Colonic mucosa (tissue), 4 donors: ENCODE measurements at regions not wholly inside any gene's neighbourhood (a gene's known extent, or its start where the extent isn't known, plus 50 kb on each side); places are given as distances from the start of the nearest gene placed in this dataset.

Experiments used
- DNase-seq: peaks from one replicate; pipeline ENCODE4 v3.0.0-alpha.2; 2020
- H3K27ac ChIP-seq: fragments of 200-600 bp; one replicate; pipeline ENCODE4 v1.8.0; 2021
- H3K27me3 ChIP-seq: fragments of 200-600 bp; one replicate; pipeline ENCODE4 v1.8.0; 2021
- H3K36me3 ChIP-seq: fragments of 200-600 bp; one replicate; pipeline ENCODE4 v1.8.0; 2021
- H3K4me1 ChIP-seq: fragments of 200-600 bp; one replicate; pipeline ENCODE4 v1.8.0; 2021; ENCODE audit warnings: mild to moderate bottlenecking
- H3K4me3 ChIP-seq: fragments of 200-600 bp; one replicate; pipeline ENCODE4 v1.8.0; 2021
- H3K9ac ChIP-seq, 2 donors: one replicate each; pipeline ENCODE4 v1.7.0; 2013; ENCODE audit warnings: control low read depth in 2 of 2, low read depth in 2 of 2, low read length in 2 of 2
- H3K9me3 ChIP-seq: fragments of 200-600 bp; one replicate; pipeline ENCODE4 v1.8.0; 2021
- intact Hi-C: fragments of 100-400 bp; cut with DNase I; formaldehyde crosslinking; loops from one replicate; pipeline ENCODE4 v1.14.1; 2022
- TF ChIP-seq, protein P1 (sequence below): fragments of 200-600 bp; IDR thresholded peaks from one replicate; pipeline ENCODE4 v1.8.0; 2022; ENCODE audit warnings: antibody characterized with exemption, mild to moderate bottlenecking
- donor health status: healthy.
- donor health status: DM: no; HTN: no; CAD: no.
- donor health status: DM: no; HTN: no; CAD: no.

DNA sequence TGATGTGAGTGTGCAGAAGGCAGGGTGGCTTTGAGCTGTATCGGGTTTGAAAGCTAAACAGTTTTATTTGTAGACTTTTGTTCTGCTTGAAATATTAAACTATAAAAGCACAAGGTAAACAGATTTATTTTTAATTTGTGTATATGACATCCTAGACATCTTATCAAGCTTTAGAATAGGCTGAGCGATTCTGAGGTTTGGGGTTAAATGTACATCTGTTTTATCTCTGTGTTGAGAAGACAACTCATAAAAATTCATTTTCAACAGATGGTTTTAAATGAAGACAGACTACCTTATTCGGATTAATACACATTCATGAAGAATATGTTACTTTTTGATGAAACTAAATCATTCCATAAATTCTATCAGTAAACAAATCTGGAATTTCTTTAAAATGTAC is 368.8 kb downstream of the RPRM start:
- intact Hi-C loops: no loop called here
- TF ChIP-seq, protein P1, sequence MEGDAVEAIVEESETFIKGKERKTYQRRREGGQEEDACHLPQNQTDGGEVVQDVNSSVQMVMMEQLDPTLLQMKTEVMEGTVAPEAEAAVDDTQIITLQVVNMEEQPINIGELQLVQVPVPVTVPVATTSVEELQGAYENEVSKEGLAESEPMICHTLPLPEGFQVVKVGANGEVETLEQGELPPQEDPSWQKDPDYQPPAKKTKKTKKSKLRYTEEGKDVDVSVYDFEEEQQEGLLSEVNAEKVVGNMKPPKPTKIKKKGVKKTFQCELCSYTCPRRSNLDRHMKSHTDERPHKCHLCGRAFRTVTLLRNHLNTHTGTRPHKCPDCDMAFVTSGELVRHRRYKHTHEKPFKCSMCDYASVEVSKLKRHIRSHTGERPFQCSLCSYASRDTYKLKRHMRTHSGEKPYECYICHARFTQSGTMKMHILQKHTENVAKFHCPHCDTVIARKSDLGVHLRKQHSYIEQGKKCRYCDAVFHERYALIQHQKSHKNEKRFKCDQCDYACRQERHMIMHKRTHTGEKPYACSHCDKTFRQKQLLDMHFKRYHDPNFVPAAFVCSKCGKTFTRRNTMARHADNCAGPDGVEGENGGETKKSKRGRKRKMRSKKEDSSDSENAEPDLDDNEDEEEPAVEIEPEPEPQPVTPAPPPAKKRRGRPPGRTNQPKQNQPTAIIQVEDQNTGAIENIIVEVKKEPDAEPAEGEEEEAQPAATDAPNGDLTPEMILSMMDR: no peak
- H3K27ac ChIP-seq: no peak overlapping the region

DNA sequence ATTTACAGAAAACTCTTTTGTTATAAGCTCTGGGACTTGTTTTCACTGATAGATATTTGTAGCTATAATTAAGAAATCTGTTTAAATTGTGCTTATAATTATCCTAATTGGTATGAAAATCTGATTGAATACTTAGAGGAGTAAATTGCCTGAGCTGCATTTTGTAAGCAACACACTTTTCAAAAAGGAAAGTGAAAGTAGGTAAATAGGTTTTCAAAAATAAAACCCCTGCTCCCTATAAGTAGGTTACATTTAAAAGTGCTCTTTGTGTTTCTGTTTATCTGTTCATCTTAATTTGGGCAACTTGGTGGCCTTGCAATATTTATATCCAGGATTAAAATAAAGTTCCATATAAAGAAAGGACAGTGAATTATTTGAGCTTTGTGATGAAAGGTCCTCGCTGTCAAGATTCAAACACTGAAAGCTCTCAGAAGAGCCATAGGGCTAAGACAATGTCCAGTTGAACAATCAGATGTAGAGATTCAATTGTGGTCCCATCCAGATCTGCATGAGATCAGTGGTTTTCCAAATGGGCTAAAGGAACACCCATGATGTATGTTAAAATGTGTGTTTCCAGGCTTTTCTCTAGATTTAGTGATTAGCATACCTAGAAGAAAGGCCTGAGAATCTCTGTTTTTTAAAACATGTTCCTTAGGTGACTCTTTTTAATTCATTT is 371.6 kb downstream of the RPRM start:
- TF ChIP-seq, protein P1: no peak
- Histone ChIP-seq H3K9ac (no peak overlapping the region), H3K36me3 (no peaks in the 10 kb centered on the region), H3K9me3 (no peaks in the 10 kb centered on the region), H3K4me3 (no peak overlapping the region), H3K27ac (no peak overlapping the region), H3K4me1 (no peaks in the 10 kb centered on the region), H3K27me3 (no peaks in the 10 kb centered on the region)
- intact Hi-C loops: no loop called here
- no peak for DNase-seq

More for the DNA sequence above, 368.8 kb downstream of the RPRM start:
- no peaks in the 10 kb centered on the region for H3K4me1 ChIP-seq
- H3K27me3 ChIP-seq: no peaks in the 10 kb centered on the region
- DNase-seq: no peak
- no peak overlapping the region for H3K4me3 ChIP-seq
- H3K36me3 ChIP-seq: no peaks in the 10 kb centered on the region
- H3K9ac ChIP-seq: no peak overlapping the region
- H3K9me3 ChIP-seq: no peaks in the 10 kb centered on the region

DNA sequence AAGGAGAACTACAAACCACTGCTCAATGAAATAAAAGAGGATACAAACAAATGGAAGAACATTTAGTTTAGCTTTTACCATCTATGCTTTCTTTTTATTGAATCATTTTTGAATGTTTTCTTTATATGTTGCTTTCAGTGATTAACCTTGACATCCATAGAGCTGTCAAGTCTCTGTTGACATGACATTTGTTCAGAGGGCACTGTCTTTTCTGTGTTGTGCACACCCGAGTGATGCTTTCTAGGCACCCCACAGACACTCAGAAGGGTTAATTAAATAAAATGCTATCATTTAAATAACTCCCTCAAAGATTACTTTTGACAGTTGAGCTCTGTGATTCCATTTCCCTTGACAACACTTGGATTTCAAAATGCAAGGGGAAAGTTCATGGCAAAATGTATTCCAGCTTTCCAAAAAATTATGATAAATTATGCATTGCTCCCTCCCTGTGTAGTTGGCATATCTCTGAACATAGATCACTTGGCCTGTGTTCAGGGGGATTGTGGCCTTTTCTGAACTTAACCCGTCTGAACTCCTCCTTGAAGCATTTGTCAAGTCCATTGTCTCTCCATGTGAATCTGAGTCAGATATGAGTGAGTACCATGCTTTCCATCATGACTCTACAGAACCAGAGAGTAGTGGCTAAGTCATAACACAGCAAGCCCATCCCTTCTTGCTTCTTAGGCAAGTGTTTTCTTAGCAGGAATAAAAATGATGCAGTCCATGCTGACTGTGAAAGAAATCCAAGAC is 372.6 kb downstream of the RPRM start:
- no peaks in the 10 kb centered on the region for H3K36me3 ChIP-seq
- H3K9me3 ChIP-seq: no peaks in the 10 kb centered on the region
- no peaks in the 10 kb centered on the region for H3K4me1 ChIP-seq
- TF ChIP-seq, protein P1: no peak
- H3K27me3 ChIP-seq: no peaks in the 10 kb centered on the region
- DNase-seq: no peak
- no peak overlapping the region for H3K27ac ChIP-seq
- intact Hi-C loops: no loop called here
- H3K4me3 ChIP-seq: no peak overlapping the region
- no peak overlapping the region for H3K9ac ChIP-seq

DNA sequence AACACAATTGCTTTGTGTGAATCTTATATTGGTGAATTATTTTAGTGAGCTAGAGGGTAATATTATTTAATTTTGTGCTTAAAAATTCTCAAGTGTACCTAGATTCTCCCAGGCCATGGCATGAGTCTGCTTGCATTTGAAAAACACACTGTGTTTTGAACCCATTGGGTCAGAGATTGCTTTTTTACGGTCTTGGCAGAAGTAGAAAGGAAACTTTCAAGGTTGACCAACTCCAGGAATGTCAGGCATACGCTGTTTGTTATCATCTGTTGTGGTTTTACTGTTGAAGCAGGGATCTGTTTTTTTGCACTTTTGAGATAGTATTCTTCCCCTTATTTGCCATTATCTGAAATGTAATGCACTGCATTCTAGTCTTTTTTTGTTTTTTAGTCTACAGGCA is 377.4 kb downstream of the RPRM start:
- TF ChIP-seq, protein P1: no peak
- Histone ChIP-seq H3K9ac (no peak overlapping the region), H3K4me3 (no peak overlapping the region), H3K27me3 (no peaks in the 10 kb centered on the region), H3K27ac (no peak overlapping the region), H3K4me1 (no peaks in the 10 kb centered on the region), H3K36me3 (no peaks in the 10 kb centered on the region), H3K9me3 (no peaks in the 10 kb centered on the region)
- DNase-seq: no peak
- intact Hi-C loops: no loop called here

DNA sequence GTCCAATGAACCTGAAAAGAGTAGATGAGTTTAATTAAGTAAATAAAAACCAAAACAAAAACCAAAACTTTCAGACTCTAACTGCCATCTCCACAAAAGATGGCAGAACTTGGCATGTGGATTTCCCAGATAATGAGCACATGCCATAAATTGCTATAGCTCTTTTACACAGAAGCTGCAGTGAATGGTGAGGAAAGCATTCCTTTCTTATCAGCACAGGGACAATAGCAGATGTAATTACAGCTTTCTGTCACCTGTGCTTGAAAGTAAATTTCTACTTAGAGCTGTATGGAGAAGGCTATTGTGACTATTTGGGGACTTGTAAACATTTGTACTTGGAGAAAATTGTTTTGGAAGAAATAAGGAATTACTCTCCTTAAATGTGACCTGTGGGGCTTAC is 378.4 kb downstream of the RPRM start:
- Histone ChIP-seq H3K4me3 (no peak overlapping the region), H3K36me3 (no peaks in the 10 kb centered on the region), H3K27me3 (no peaks in the 10 kb centered on the region), H3K9me3 (no peaks in the 10 kb centered on the region), H3K27ac (no peak overlapping the region), H3K9ac (no peak overlapping the region), H3K4me1 (no peaks in the 10 kb centered on the region)
- DNase-seq: no peak
- TF ChIP-seq, protein P1: no peak
- intact Hi-C loops: no loop called here
